K562 (cell line): ENCODE measurements at regions not wholly inside any gene's neighbourhood (a gene's known extent, or its start where the extent isn't known, plus 50 kb on each side); places are given as distances from the start of the nearest gene placed in this dataset.

Source experiments
- ATAC-seq: fragments of 200-7000 bp; cut with Tn5 transposase; 3 replicates; pipeline ENCODE4 v1.9.1; 2020; ENCODE audit warnings: moderate library complexity
- BruUV-seq: library from RNA; stranded (reverse); fragments of 400-500 nt; replicated peaks from 2 replicates; lab custom pipeline; 2021; lab: Mats Ljungman, UMichigan
- CTCF ChIA-PET: fragments of 300-600 bp; formaldehyde crosslinking; extraction: SDS; loops from one replicate; lab custom pipeline; 2021; ENCODE audit warnings: low intra/inter-chr PET ratio; lab: Yijun Ruan, JAX
- POLR2A ChIA-PET: fragments of 300-600, 350-650 bp; sonication (Branson Sonifier 250); formaldehyde crosslinking; extraction: SDS; loops from one replicate; lab custom pipeline; 2021; ENCODE audit warnings: antibody characterized with exemption, inconsistent platforms; lab: Yijun Ruan, JAX
- DNase-seq, 4 experiments: peaks; one replicate each; pipeline versions ENCODE4 v3.0.0 to v3.0.0-alpha.2; 2011 to 2018; ENCODE audit warnings: low spot score in 3 of 4, mixed read lengths in 3 of 4; ENCODE audit errors: extremely low read depth in 1 of 4
- FAIRE-seq: peaks from 2 replicates; lab custom pipeline; 2011; peaks lifted over from hg19 to GRCh38; lab: Jason Lieb, UNC
- H2AFZ ChIP-seq: 2 replicates; pipeline ENCODE4 v1.6.0; 2011; ENCODE audit warnings: low read depth, low read length, control low read depth, inconsistent platforms
- H3K27ac ChIP-seq: fragments of 200-600 bp; 3 replicates; pipeline ENCODE4 v1.8.0; 2011; ENCODE audit warnings: low read depth, mild to moderate bottlenecking, control low read depth, inconsistent platforms, low read length, moderate library complexity, mixed read lengths; ENCODE audit errors: extremely low read depth
- H3K27me3 ChIP-seq, 2 experiments: fragments of 300-600 bp in 1 of 2; 2 replicates in 1 of 2; 3 replicates in 1 of 2; pipeline versions ENCODE4 v1.6.0 to v1.8.0; 2011; ENCODE audit warnings: inconsistent platforms in 2 of 2, low read length in 2 of 2, mild to moderate bottlenecking in 1 of 2, mixed read lengths in 1 of 2, moderate library complexity in 1 of 2; ENCODE audit not compliant: control insufficient read depth in 2 of 2, insufficient read depth in 2 of 2
- H3K36me3 ChIP-seq: fragments of 300-600 bp; 3 replicates; pipeline ENCODE4 v1.8.0; 2011; ENCODE audit warnings: mild to moderate bottlenecking, low read length, inconsistent platforms; ENCODE audit not compliant: control insufficient read depth, insufficient read depth
- H3K4me1 ChIP-seq, 2 experiments: fragments of 200-600 bp in 1 of 2; replicated peaks in 1 of 2; 2 replicates in 1 of 2; 3 replicates in 1 of 2; pipeline versions ENCODE4 v1.5.1 to v1.8.0; 2011; ENCODE audit warnings: inconsistent platforms in 2 of 2, low read length in 2 of 2, mild to moderate bottlenecking in 1 of 2, mixed read lengths in 1 of 2, moderate library complexity in 1 of 2; ENCODE audit not compliant: control insufficient read depth in 2 of 2, insufficient read depth in 2 of 2
- H3K4me2 ChIP-seq: 2 replicates; pipeline ENCODE4 v1.6.1; 2011; ENCODE audit warnings: low read length, control low read depth, inconsistent platforms, mixed read lengths; ENCODE audit not compliant: insufficient read depth
- H3K4me3 ChIP-seq: fragments of 200-600 bp; sonication (generic), shearing (Covaris generic); 2 replicates; pipeline ENCODE4 v1.5.1; 2016; ENCODE audit warnings: control low read depth, inconsistent platforms
- H3K79me2 ChIP-seq: fragments of 200-600 bp; 3 replicates; pipeline ENCODE4 v1.8.0; 2011; ENCODE audit warnings: low read length, inconsistent platforms; ENCODE audit not compliant: control insufficient read depth, insufficient read depth
- H3K9ac ChIP-seq, 2 experiments: 2 replicates each; pipeline versions ENCODE4 v1.6.0 to v1.6.1; 2011; ENCODE audit warnings: low read depth in 2 of 2, low read length in 2 of 2, control low read depth in 1 of 2, inconsistent platforms in 1 of 2, mild to moderate bottlenecking in 1 of 2, mixed read lengths in 1 of 2; ENCODE audit not compliant: insufficient read depth in 1 of 2
- H3K9me1 ChIP-seq: one replicate; pipeline ENCODE4 v1.6.0; 2011; ENCODE audit warnings: inconsistent platforms, mild to moderate bottlenecking, low read length, moderate library complexity; ENCODE audit not compliant: control insufficient read depth, insufficient read depth
- H3K9me3 ChIP-seq: replicated peaks from 2 replicates; pipeline ENCODE4 v1.5.1; 2011; ENCODE audit warnings: low read depth, low read length, inconsistent platforms; ENCODE audit not compliant: control insufficient read depth, insufficient read depth
- H4K20me1 ChIP-seq: replicated peaks from 2 replicates; pipeline ENCODE4 v1.6.1; 2011; ENCODE audit warnings: low read length, inconsistent platforms, mixed read lengths; ENCODE audit not compliant: control insufficient read depth, insufficient read depth
- CBFA2T3 ChIP-seq: fragments of 450-650 bp; IDR thresholded peaks from 2 replicates; pipeline ENCODE4 v1.6.1; 2017
- HIVEP1 ChIP-seq: fragments of 250-450 bp; sonication (Bioruptor Pico); IDR thresholded peaks from 2 replicates; pipeline ENCODE4 v1.4.0; 2020; ENCODE audit warnings: mild to moderate bottlenecking
- LCOR ChIP-seq: sonication (generic); formaldehyde crosslinking; IDR thresholded peaks from 2 replicates; pipeline ENCODE4 v1.8.0; 2022; ENCODE audit warnings: mild to moderate bottlenecking, missing genetic modification reagents
- NR2F6 ChIP-seq: fragments of 450-650 bp; formaldehyde crosslinking; IDR thresholded peaks from 2 replicates; pipeline ENCODE4 v1.4.0; 2020; ENCODE audit warnings: mild to moderate bottlenecking
- POU5F1 ChIP-seq: fragments of 150-350 bp; IDR thresholded peaks from 2 replicates; pipeline ENCODE4 v1.6.1; 2014; ENCODE audit warnings: borderline replicate concordance, low read length, low read depth, mild to moderate bottlenecking; ENCODE audit not compliant: partially characterized antibody
- SMARCC2 ChIP-seq: fragments of 450-650 bp; IDR thresholded peaks from 2 replicates; pipeline ENCODE4 v1.6.1; 2017; ENCODE audit warnings: antibody characterized with exemption, moderate library complexity, mild to moderate bottlenecking, low read depth
- TCF3 ChIP-seq: sonication (generic); formaldehyde crosslinking; IDR thresholded peaks from 2 replicates; pipeline ENCODE4 v1.4.0; 2020; ENCODE audit warnings: mild to moderate bottlenecking, missing genetic modification reagents
- ZNF354B ChIP-seq: fragments of 250-450 bp; sonication (Bioruptor Pico); IDR thresholded peaks from 2 replicates; pipeline ENCODE4 v1.4.0; 2020
- ZNF586 ChIP-seq: fragments of 450-650 bp; formaldehyde crosslinking; conservative IDR thresholded peaks from 2 replicates; pipeline ENCODE4 v1.4.0; 2020; ENCODE audit warnings: mild to moderate bottlenecking, moderate library complexity
- WGBS: fragments of 100-300 bp; shearing (Covaris generic); methylation state at CpG from one replicate; pipeline ENCODE4 v1.1.6; 2016; ENCODE audit warnings: low coverage, mixed read lengths; ENCODE audit not compliant: insufficient coverage; ENCODE audit errors: missing lambda C conversion rate; 5-methylcytosine and 5-hydroxymethylcytosine counted together
- in situ Hi-C: fragments of 300-500 bp; cut with MboI; formaldehyde crosslinking; loops from 4 replicates; pipeline ENCODE4 v1.15.0; 2018; ENCODE audit warnings: inconsistent platforms, mixed read lengths
- intact Hi-C: fragments of 100-400 bp; cut with micrococcal nuclease; formaldehyde crosslinking; loops from 2 replicates; pipeline ENCODE4 v1.14.2; 2022
- TF ChIP-seq, protein P1 (sequence below): fragments of 200-800 bp; sonication (Bioruptor generic); IDR thresholded peaks from 2 replicates; pipeline ENCODE4 v1.6.1; 2017; ENCODE audit warnings: missing genetic modification characterization, missing compliant biosample characterization
- TF ChIP-seq, protein P2 (sequence below): fragments of 450-650 bp; conservative IDR thresholded peaks from 2 replicates; pipeline ENCODE4 v1.6.1; 2016; ENCODE audit warnings: missing genetic modification characterization, low read depth, mild to moderate bottlenecking, missing compliant biosample characterization, moderate library complexity

- TF ChIP-seq NR2F6 (CRISPR knock-in tag), result no peak
- TF ChIP-seq HIVEP1 (CRISPR knock-in tag), result no peak
- TF ChIP-seq, protein P1, sequence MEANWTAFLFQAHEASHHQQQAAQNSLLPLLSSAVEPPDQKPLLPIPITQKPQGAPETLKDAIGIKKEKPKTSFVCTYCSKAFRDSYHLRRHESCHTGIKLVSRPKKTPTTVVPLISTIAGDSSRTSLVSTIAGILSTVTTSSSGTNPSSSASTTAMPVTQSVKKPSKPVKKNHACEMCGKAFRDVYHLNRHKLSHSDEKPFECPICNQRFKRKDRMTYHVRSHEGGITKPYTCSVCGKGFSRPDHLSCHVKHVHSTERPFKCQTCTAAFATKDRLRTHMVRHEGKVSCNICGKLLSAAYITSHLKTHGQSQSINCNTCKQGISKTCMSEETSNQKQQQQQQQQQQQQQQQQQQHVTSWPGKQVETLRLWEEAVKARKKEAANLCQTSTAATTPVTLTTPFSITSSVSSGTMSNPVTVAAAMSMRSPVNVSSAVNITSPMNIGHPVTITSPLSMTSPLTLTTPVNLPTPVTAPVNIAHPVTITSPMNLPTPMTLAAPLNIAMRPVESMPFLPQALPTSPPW, result no peak
- no peak for TF ChIP-seq ZNF354B (CRISPR knock-in tag)
Observed at GRCh38 chr2:65622951-65623535, 190.6 kb upstream of the SPRED2 start (continued).

DNA sequence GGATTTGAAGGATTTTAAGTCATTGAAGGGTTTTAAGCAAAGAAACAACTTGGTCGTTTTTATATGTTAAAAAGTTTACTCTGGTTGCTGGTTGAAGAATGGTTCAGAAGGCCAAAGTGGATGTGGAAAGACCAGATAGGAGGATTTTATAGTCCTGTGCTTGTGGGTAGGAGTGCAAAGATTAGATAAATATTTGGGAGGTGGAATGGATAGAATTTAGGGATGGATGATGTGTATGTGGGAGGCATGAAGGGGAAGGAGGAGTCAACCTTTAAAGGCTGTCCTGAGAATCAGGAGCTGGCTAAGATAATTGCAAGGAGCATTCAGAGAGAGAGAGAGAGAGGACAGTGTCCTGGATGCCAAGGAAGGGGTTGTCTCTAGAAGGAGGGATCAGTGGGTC is 190.1 kb upstream of the SPRED2 start:
- CTCF ChIA-PET, result no interaction called here

More for the DNA sequence above, 190.1 kb upstream of the SPRED2 start:
- H2AFZ ChIP-seq, result no peak overlapping the region
- FAIRE-seq, result no peak
- 0% methylated on average over 1 of the region's 1 CpG for WGBS
- no peak overlapping the region for H3K9ac ChIP-seq
- in situ Hi-C loops, result no loop called here
- no peak overlapping the region for H3K27ac ChIP-seq
- POLR2A ChIA-PET, result interaction anchor here (0.6 kb wide), 1 partner anchor 34 kb away, joined by 3 read pairs; no protein-coding TSS in a partner anchor
- no peaks in the 10 kb centered on the region for H4K20me1 ChIP-seq
- no peaks in the 10 kb centered on the region for H3K9me3 ChIP-seq
- H3K4me1 ChIP-seq, result no peaks in the 10 kb centered on the region
- no peaks in the 10 kb centered on the region for H3K79me2 ChIP-seq
- H3K36me3 ChIP-seq, result no peaks in the 10 kb centered on the region
- no peak for ATAC-seq
- intact Hi-C loops, result no loop called here
- H3K4me3 ChIP-seq, result no peak overlapping the region
- BruUV-seq, result no TSS peak
- H3K9me1 ChIP-seq, result no peaks in the 10 kb centered on the region
- TF ChIP-seq ZNF586 (no peak), CBFA2T3 (peak; percentile 47; the same call in 1 of the 2 replicates), LCOR (CRISPR knock-in tag) (peak; percentile 79; the same call in 1 of the 2 replicates), SMARCC2 (no peak), POU5F1 (no peak), TCF3 (CRISPR knock-in tag) (0 out of 2 replicates have a peak, but pooled peaks have one; percentile 14)
- TF ChIP-seq, protein P2, sequence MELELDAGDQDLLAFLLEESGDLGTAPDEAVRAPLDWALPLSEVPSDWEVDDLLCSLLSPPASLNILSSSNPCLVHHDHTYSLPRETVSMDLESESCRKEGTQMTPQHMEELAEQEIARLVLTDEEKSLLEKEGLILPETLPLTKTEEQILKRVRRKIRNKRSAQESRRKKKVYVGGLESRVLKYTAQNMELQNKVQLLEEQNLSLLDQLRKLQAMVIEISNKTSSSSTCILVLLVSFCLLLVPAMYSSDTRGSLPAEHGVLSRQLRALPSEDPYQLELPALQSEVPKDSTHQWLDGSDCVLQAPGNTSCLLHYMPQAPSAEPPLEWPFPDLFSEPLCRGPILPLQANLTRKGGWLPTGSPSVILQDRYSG (tag), result no peak
- peaks cover 5 to 25% of the 10 kb centered on the region in 2 experiments; a peak in 3 of 5 replicates for H3K27me3 ChIP-seq
- no peak overlapping the region for H3K4me2 ChIP-seq
- no peak for DNase-seq
